WTC11 (cell line): ENCODE measurements at regions not wholly inside any gene's neighbourhood (a gene's known extent, or its start where the extent isn't known, plus 50 kb on each side); places are given as distances from the start of the nearest gene placed in this dataset.
"Not testable (repeated sequence)": the region's sequence is repeated elsewhere in the genome, so short reads cannot be mapped to it uniquely, and the experiment has no call there.

ENCODE experiments used
- ATAC-seq: fragments of 200-7000 bp; cut with Tn5 transposase; 2 replicates; pipeline ENCODE4 v1.10.0; 2021; ENCODE audit warnings: mild to moderate bottlenecking, moderate library complexity
- CTCF ChIA-PET: fragments of 300-600 bp; sonication (Branson Sonifier 250); formaldehyde crosslinking; loops from one replicate; lab custom pipeline; 2021; ENCODE audit warnings: antibody characterized with exemption; lab: Charles Lee
- POLR2A ChIA-PET: fragments of 350-600 bp; sonication (Branson Sonifier 250); formaldehyde crosslinking; loops from one replicate; lab custom pipeline; 2021; ENCODE audit warnings: antibody characterized with exemption; lab: Charles Lee
- DNase-seq: peaks from one replicate; pipeline ENCODE4 v3.0.0; 2021; ENCODE audit warnings: low spot score
- H3K27ac Mint-ChIP-seq: 2 replicates; pipeline ENCODE4 v1.8.0; 2021; ENCODE audit warnings: mixed read lengths
- H3K27me3 Mint-ChIP-seq: 2 replicates; pipeline ENCODE4 v1.8.0; 2021; ENCODE audit warnings: low read depth, mild to moderate bottlenecking, moderate library complexity, mixed read lengths
- H3K36me3 Mint-ChIP-seq: 2 replicates; pipeline ENCODE4 v1.8.0; 2021; ENCODE audit warnings: mixed read lengths
- H3K4me1 Mint-ChIP-seq: 2 replicates; pipeline ENCODE4 v1.8.0; 2022; ENCODE audit warnings: mixed read lengths
- H3K4me3 Mint-ChIP-seq: 2 replicates; pipeline ENCODE4 v1.8.0; 2021; ENCODE audit warnings: mild to moderate bottlenecking, moderate library complexity, mixed read lengths
- H3K9me3 Mint-ChIP-seq: 2 replicates; pipeline ENCODE4 v1.8.0; 2021; ENCODE audit warnings: mixed read lengths
- ELF4 ChIP-seq: sonication (generic); formaldehyde crosslinking; IDR thresholded peaks from 2 replicates; pipeline ENCODE4 v1.8.1; 2022; ENCODE audit warnings: low read depth, mild to moderate bottlenecking, moderate library complexity, missing genetic modification reagents
- ETV6 ChIP-seq: sonication (generic); formaldehyde crosslinking; IDR thresholded peaks from 2 replicates; pipeline ENCODE4 v1.8.1; 2022; ENCODE audit warnings: mild to moderate bottlenecking, missing genetic modification reagents
- FOXP1 ChIP-seq: sonication (generic); formaldehyde crosslinking; IDR thresholded peaks from 2 replicates; pipeline ENCODE4 v1.8.0; 2022; ENCODE audit warnings: missing genetic modification reagents, mild to moderate bottlenecking, moderate library complexity, borderline replicate concordance
- GRHL2 ChIP-seq: fragments of 250-450 bp; sonication (Bioruptor Pico); IDR thresholded peaks from 2 replicates; pipeline ENCODE4 v1.8.0; 2022; ENCODE audit warnings: mild to moderate bottlenecking, moderate library complexity; ENCODE audit not compliant: insufficient replicate concordance, severe bottlenecking
- GTF2I ChIP-seq: fragments of 250-450 bp; sonication (Bioruptor Pico); conservative IDR thresholded peaks from 2 replicates; pipeline ENCODE4 v1.4.0; 2021; ENCODE audit warnings: mild to moderate bottlenecking
- HMGA2 ChIP-seq: fragments of 250-450 bp; sonication (Bioruptor Pico); IDR thresholded peaks from 2 replicates; pipeline ENCODE4 v1.4.0; 2021; ENCODE audit warnings: mild to moderate bottlenecking, moderate library complexity
- MXD4 ChIP-seq: fragments of 250-450 bp; sonication (Bioruptor Pico); IDR thresholded peaks from 2 replicates; pipeline ENCODE4 v1.8.0; 2021; ENCODE audit warnings: mild to moderate bottlenecking, moderate library complexity, borderline replicate concordance
- PRRX2 ChIP-seq: fragments of 250-450 bp; sonication (Bioruptor Pico); IDR thresholded peaks from 2 replicates; pipeline ENCODE4 v1.8.0; 2021; ENCODE audit warnings: mild to moderate bottlenecking
- RELA ChIP-seq: sonication (generic); formaldehyde crosslinking; IDR thresholded peaks from 2 replicates; pipeline ENCODE4 v1.8.1; 2022; ENCODE audit warnings: missing genetic modification reagents, mild to moderate bottlenecking, borderline replicate concordance
- RORB ChIP-seq: fragments of 250-450 bp; sonication (Bioruptor Pico); IDR thresholded peaks from 2 replicates; pipeline ENCODE4 v1.9.0; 2021; ENCODE audit warnings: mild to moderate bottlenecking
- SMAD3 ChIP-seq: sonication (generic); formaldehyde crosslinking; IDR thresholded peaks from 2 replicates; pipeline ENCODE4 v1.8.0; 2022; ENCODE audit warnings: missing genetic modification reagents, mild to moderate bottlenecking, borderline replicate concordance
- SP1 ChIP-seq: sonication (generic); formaldehyde crosslinking; conservative IDR thresholded peaks from 2 replicates; pipeline ENCODE4 v1.8.1; 2022; ENCODE audit warnings: missing genetic modification reagents
- TCF7 ChIP-seq: sonication (generic); formaldehyde crosslinking; IDR thresholded peaks from 2 replicates; pipeline ENCODE4 v1.8.0; 2022; ENCODE audit warnings: mild to moderate bottlenecking, low read depth, missing genetic modification reagents, moderate library complexity
- TEAD4 ChIP-seq: sonication (generic); formaldehyde crosslinking; IDR thresholded peaks from 2 replicates; pipeline ENCODE4 v1.8.0; 2022; ENCODE audit warnings: mild to moderate bottlenecking, missing genetic modification reagents
- TP53 ChIP-seq: sonication (generic); formaldehyde crosslinking; IDR thresholded peaks from 2 replicates; pipeline ENCODE4 v1.8.1; 2023; ENCODE audit warnings: mild to moderate bottlenecking, missing genetic modification reagents
- ZNF219 ChIP-seq: sonication (generic); formaldehyde crosslinking; IDR thresholded peaks from 2 replicates; pipeline ENCODE4 v1.8.0; 2023; ENCODE audit warnings: missing genetic modification reagents, mild to moderate bottlenecking, borderline replicate concordance
- ZNF232 ChIP-seq: sonication (generic); formaldehyde crosslinking; IDR thresholded peaks from 2 replicates; pipeline ENCODE4 v1.8.0; 2022; ENCODE audit warnings: mild to moderate bottlenecking, missing genetic modification reagents
- ZNF416 ChIP-seq: fragments of 250-450 bp; sonication (Bioruptor Pico); IDR thresholded peaks from 2 replicates; pipeline ENCODE4 v1.9.0; 2021; ENCODE audit warnings: mild to moderate bottlenecking, inconsistent platforms
- TF ChIP-seq, protein P1 (sequence below): sonication (generic); formaldehyde crosslinking; IDR thresholded peaks from 2 replicates; pipeline ENCODE4 v1.8.0; 2022; ENCODE audit warnings: mild to moderate bottlenecking, missing genetic modification reagents
- TF ChIP-seq, protein P2 (sequence below): sonication (generic); formaldehyde crosslinking; IDR thresholded peaks from 2 replicates; pipeline ENCODE4 v1.8.1; 2023; ENCODE audit warnings: mild to moderate bottlenecking, moderate library complexity, missing genetic modification reagents
- TF ChIP-seq, protein P3 (sequence below): fragments of 250-450 bp; sonication (Bioruptor Pico); IDR thresholded peaks from 2 replicates; pipeline ENCODE4 v1.9.0; 2021; ENCODE audit warnings: mild to moderate bottlenecking
- TF ChIP-seq, protein P4 (sequence below): sonication (generic); formaldehyde crosslinking; IDR thresholded peaks from 2 replicates; pipeline ENCODE4 v1.8.1; 2023; ENCODE audit warnings: mild to moderate bottlenecking, missing genetic modification reagents, moderate library complexity
- TF ChIP-seq, protein P5 (sequence below): sonication (generic); formaldehyde crosslinking; IDR thresholded peaks from 2 replicates; pipeline ENCODE4 v1.8.0; 2023; ENCODE audit warnings: mild to moderate bottlenecking, missing genetic modification reagents
- TF ChIP-seq, protein P6 (sequence below): fragments of 250-450 bp; sonication (Bioruptor Pico); IDR thresholded peaks from 2 replicates; pipeline ENCODE4 v1.8.0; 2021; ENCODE audit warnings: mild to moderate bottlenecking
- TF ChIP-seq, protein P7 (sequence below): sonication (generic); formaldehyde crosslinking; IDR thresholded peaks from 2 replicates; pipeline ENCODE4 v1.8.1; 2022; ENCODE audit warnings: missing genetic modification reagents, borderline replicate concordance

DNA sequence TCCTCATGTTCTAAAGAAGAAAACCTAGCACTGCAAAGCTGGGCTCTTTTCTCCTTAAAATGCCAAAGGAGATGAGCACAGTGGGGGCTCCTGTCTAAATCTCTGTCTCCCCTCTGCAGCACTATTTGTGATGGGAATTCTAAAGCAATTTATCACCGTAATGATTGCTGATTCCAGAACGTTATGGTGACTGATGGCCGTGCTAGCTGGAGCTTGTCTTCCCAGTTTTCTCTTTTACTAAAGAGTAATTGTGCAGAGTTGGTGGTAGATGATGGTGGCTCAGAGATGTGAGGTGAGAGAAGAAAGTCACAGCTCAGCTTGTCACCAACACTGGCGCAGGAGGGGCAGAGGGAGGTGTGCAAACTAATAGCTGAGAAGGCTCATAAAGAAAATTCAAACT is 60.7 kb upstream of the ATP2B4 start (continued):
- TF ChIP-seq, protein P1, sequence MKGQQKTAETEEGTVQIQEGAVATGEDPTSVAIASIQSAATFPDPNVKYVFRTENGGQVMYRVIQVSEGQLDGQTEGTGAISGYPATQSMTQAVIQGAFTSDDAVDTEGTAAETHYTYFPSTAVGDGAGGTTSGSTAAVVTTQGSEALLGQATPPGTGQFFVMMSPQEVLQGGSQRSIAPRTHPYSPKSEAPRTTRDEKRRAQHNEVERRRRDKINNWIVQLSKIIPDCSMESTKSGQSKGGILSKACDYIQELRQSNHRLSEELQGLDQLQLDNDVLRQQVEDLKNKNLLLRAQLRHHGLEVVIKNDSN (CRISPR knock-in tag): no peak
- TF ChIP-seq, protein P2, sequence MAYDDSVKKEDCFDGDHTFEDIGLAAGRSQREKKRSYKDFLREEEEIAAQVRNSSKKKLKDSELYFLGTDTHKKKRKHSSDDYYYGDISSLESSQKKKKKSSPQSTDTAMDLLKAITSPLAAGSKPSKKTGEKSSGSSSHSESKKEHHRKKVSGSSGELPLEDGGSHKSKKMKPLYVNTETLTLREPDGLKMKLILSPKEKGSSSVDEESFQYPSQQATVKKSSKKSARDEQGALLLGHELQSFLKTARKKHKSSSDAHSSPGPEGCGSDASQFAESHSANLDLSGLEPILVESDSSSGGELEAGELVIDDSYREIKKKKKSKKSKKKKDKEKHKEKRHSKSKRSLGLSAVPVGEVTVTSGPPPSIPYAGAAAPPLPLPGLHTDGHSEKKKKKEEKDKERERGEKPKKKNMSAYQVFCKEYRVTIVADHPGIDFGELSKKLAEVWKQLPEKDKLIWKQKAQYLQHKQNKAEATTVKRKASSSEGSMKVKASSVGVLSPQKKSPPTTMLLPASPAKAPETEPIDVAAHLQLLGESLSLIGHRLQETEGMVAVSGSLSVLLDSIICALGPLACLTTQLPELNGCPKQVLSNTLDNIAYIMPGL (CRISPR knock-in tag): no peak
- no peak for TF ChIP-seq ZNF219 (CRISPR knock-in tag)
- TF ChIP-seq, protein P3, sequence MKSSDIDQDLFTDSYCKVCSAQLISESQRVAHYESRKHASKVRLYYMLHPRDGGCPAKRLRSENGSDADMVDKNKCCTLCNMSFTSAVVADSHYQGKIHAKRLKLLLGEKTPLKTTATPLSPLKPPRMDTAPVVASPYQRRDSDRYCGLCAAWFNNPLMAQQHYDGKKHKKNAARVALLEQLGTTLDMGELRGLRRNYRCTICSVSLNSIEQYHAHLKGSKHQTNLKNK (CRISPR knock-in tag): no peak
- no peak for TF ChIP-seq GTF2I (CRISPR knock-in tag)
- TF ChIP-seq SP1 (CRISPR knock-in tag): no peak
- TF ChIP-seq FOXP1: no peak
- no peak for TF ChIP-seq HMGA2 (CRISPR knock-in tag)
- TF ChIP-seq, protein P4, sequence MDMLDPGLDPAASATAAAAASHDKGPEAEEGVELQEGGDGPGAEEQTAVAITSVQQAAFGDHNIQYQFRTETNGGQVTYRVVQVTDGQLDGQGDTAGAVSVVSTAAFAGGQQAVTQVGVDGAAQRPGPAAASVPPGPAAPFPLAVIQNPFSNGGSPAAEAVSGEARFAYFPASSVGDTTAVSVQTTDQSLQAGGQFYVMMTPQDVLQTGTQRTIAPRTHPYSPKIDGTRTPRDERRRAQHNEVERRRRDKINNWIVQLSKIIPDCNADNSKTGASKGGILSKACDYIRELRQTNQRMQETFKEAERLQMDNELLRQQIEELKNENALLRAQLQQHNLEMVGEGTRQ (CRISPR knock-in tag): no peak
- no peak for TF ChIP-seq TCF7 (CRISPR knock-in tag)
- TF ChIP-seq SMAD3 (CRISPR knock-in tag): no peak
- no peak for TF ChIP-seq PRRX2 (CRISPR knock-in tag)

DNA sequence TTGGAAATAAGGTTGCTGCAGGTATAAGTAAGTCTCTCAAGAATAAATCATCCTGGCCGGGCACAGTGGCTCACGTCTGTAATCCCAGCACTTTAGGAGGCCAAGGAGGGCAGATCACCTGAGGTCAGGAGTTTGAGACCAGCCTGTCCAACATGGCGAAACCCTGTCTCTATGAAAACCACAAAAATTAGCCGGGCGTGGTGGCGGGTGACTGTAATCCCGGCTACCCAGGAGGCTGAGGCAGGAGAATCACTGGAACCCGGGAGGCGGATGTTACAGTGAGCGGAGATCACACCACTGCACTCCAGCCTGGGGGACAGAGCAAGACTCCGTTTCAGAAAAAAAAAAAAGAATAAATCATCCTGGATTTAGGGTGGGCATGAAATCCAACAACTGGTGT is 59.7 kb upstream of the ATP2B4 start:
- POLR2A ChIA-PET, H3K9me3 Mint-ChIP-seq, H3K4me1 Mint-ChIP-seq, H3K36me3 Mint-ChIP-seq, H3K27ac Mint-ChIP-seq, H3K27me3 Mint-ChIP-seq, ATAC-seq, DNase-seq, CTCF ChIA-PET, H3K4me3 Mint-ChIP-seq: not testable (repeated sequence)

DNA sequence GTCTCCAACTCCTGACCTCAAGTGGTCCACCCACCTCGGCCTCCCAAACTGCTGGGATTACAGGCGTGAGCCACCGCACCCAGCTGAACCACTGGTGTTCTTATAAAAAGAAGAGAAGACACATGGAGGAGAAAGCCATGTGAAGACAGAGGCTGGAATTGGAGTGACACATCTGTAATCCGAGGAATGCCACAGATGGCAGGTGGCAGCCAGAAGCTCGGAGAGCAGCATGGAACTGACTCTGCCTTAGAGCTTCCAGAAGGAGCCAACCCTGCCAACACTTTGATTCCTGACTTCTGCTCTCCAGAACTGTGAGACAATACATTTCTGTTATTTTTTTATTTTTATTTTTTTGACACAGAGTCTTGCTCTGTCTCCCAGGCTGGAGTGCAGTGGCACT is 59.0 kb upstream of the ATP2B4 start:
- H3K9me3 Mint-ChIP-seq: no peaks in the 10 kb centered on the region
- peaks cover 14% of the 10 kb centered on the region for H3K4me1 Mint-ChIP-seq
- DNase-seq: no peak
- ATAC-seq: no peak
- H3K36me3 Mint-ChIP-seq: no peaks in the 10 kb centered on the region
- H3K27ac Mint-ChIP-seq: no peak overlapping the region
- ChIA-PET POLR2A (no interaction called here), CTCF (no interaction called here)
- no peaks in the 10 kb centered on the region; the same call in 1 of the 2 replicates for H3K27me3 Mint-ChIP-seq
- H3K4me3 Mint-ChIP-seq: no peak overlapping the region
- TF ChIP-seq, protein P3 (CRISPR knock-in tag): no peak
- TF ChIP-seq, protein P5, sequence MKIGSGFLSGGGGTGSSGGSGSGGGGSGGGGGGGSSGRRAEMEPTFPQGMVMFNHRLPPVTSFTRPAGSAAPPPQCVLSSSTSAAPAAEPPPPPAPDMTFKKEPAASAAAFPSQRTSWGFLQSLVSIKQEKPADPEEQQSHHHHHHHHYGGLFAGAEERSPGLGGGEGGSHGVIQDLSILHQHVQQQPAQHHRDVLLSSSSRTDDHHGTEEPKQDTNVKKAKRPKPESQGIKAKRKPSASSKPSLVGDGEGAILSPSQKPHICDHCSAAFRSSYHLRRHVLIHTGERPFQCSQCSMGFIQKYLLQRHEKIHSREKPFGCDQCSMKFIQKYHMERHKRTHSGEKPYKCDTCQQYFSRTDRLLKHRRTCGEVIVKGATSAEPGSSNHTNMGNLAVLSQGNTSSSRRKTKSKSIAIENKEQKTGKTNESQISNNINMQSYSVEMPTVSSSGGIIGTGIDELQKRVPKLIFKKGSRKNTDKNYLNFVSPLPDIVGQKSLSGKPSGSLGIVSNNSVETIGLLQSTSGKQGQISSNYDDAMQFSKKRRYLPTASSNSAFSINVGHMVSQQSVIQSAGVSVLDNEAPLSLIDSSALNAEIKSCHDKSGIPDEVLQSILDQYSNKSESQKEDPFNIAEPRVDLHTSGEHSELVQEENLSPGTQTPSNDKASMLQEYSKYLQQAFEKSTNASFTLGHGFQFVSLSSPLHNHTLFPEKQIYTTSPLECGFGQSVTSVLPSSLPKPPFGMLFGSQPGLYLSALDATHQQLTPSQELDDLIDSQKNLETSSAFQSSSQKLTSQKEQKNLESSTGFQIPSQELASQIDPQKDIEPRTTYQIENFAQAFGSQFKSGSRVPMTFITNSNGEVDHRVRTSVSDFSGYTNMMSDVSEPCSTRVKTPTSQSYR: no peak
- TF ChIP-seq RORB (CRISPR knock-in tag) (no peak), ZNF416 (CRISPR knock-in tag) (no peak), GRHL2 (no peak), ELF4 (no peak), TEAD4 (CRISPR knock-in tag) (no peak), ETV6 (CRISPR knock-in tag) (no peak), MXD4 (no peak), TP53 (CRISPR knock-in tag) (no peak), SP1 (CRISPR knock-in tag) (no peak), ZNF232 (CRISPR knock-in tag) (no peak), RELA (CRISPR knock-in tag) (no peak)
- TF ChIP-seq, protein P6, sequence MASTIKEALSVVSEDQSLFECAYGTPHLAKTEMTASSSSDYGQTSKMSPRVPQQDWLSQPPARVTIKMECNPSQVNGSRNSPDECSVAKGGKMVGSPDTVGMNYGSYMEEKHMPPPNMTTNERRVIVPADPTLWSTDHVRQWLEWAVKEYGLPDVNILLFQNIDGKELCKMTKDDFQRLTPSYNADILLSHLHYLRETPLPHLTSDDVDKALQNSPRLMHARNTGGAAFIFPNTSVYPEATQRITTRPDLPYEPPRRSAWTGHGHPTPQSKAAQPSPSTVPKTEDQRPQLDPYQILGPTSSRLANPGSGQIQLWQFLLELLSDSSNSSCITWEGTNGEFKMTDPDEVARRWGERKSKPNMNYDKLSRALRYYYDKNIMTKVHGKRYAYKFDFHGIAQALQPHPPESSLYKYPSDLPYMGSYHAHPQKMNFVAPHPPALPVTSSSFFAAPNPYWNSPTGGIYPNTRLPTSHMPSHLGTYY (CRISPR knock-in tag): no peak
- TF ChIP-seq, protein P7, sequence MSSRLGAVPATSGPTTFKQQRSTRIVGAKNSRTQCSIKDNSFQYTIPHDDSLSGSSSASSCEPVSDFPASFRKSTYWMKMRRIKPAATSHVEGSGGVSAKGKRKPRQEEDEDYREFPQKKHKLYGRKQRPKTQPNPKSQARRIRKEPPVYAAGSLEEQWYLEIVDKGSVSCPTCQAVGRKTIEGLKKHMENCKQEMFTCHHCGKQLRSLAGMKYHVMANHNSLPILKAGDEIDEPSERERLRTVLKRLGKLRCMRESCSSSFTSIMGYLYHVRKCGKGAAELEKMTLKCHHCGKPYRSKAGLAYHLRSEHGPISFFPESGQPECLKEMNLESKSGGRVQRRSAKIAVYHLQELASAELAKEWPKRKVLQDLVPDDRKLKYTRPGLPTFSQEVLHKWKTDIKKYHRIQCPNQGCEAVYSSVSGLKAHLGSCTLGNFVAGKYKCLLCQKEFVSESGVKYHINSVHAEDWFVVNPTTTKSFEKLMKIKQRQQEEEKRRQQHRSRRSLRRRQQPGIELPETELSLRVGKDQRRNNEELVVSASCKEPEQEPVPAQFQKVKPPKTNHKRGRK (CRISPR knock-in tag): no peak
